ENCODE measurements at regions not wholly inside any gene's neighbourhood (a gene's known extent, or its start where the extent isn't known, plus 50 kb on each side); places are given as distances from the start of the nearest gene placed in this dataset.

- POLR2A ChIA-PET: no interaction called here
- TF ChIP-seq SP7 (tag by site-specific recombination; IDR thresholded peaks at IDR 0.05) (no peak), ZNF768 (tag by site-specific recombination; IDR thresholded peaks at IDR 0.05) (peak; percentile 67; the same call in 1 of the 2 replicates)
- CTCF ChIA-PET: interaction anchor here (1.1 kb wide), 1 partner anchor 83 kb away, joined by 4 read pairs; no protein-coding TSS in a partner anchor
- H3K36me3 ChIP-seq (ENCODE audit: control insufficient read depth in 2 of 2, insufficient read depth in 1 of 2, low read length in 2 of 2): no peaks in the 10 kb centered on the region
- no peaks in the 10 kb centered on the region for H3K9me3 ChIP-seq (ENCODE audit: control insufficient read depth, insufficient read depth, low read depth, low read length)
- H3K4me3 ChIP-seq (ENCODE audit: low read depth, low read length): no peak overlapping the region
- no peak overlapping the region for H3K27ac ChIP-seq (ENCODE audit: extremely low read depth, low read depth, low read length)
- H3K4me1 ChIP-seq (ENCODE audit: control insufficient read depth, insufficient read depth, low read length): peaks cover 11% of the 10 kb centered on the region
Observed at GRCh38 chr14:32009976-32010581, 67.0 kb upstream of the ARHGAP5 start.

- ChIA-PET CTCF (interaction anchor here (0.9 to 1.1 kb wide), 2 partner anchors 42 to 84 kb away, joined by 4 read pairs; no protein-coding TSS in a partner anchor), POLR2A (no interaction called here)
Observed at GRCh38 chr14:32010604-32011125, 66.4 kb upstream of the ARHGAP5 start.

More at GRCh38 chr14:32010604-32011125, 66.4 kb upstream of the ARHGAP5 start:
- Histone ChIP-seq H3K27ac (ENCODE audit: extremely low read depth, low read depth, low read length) (no peak overlapping the region), H3K4me1 (ENCODE audit: control insufficient read depth, insufficient read depth, low read length) (peaks cover 11% of the 10 kb centered on the region), H3K9me3 (ENCODE audit: control insufficient read depth, insufficient read depth, low read depth, low read length) (no peaks in the 10 kb centered on the region), H3K4me3 (ENCODE audit: low read depth, low read length) (no peak overlapping the region), H3K36me3 (ENCODE audit: control insufficient read depth in 2 of 2, insufficient read depth in 1 of 2, low read length in 2 of 2) (no peaks in the 10 kb centered on the region)
- no peak for TF ChIP-seq AEBP2 (tag by site-specific recombination; IDR thresholded peaks at IDR 0.05; ENCODE audit: borderline replicate concordance)
- TF ChIP-seq PBX3 (CRISPR knock-in tag; IDR thresholded peaks at IDR 0.05): no peak
- TF ChIP-seq ZNF248 (tag by site-specific recombination; IDR thresholded peaks at IDR 0.05): no peak
- no peak for TF ChIP-seq KLF7 (tag by site-specific recombination; IDR thresholded peaks at IDR 0.05; ENCODE audit: borderline replicate concordance)
- TF ChIP-seq ZNF449 (tag by site-specific recombination; IDR thresholded peaks at IDR 0.05): no peak
- no peak for TF ChIP-seq ZNF292 (tag by site-specific recombination; IDR thresholded peaks at IDR 0.05; ENCODE audit: borderline replicate concordance, low read depth)
- no peak for TF ChIP-seq SP7 (tag by site-specific recombination; IDR thresholded peaks at IDR 0.05)
- no peak for TF ChIP-seq GFI1B (tag by site-specific recombination; IDR thresholded peaks at IDR 0.05)
- TF ChIP-seq ZNF37A (tag by site-specific recombination; IDR thresholded peaks at IDR 0.05): no peak
- no peak for TF ChIP-seq ZNF621 (tag by site-specific recombination; IDR thresholded peaks at IDR 0.05)
- TF ChIP-seq ZNF658 (tag by site-specific recombination; IDR thresholded peaks at IDR 0.05): no peak
- no peak for TF ChIP-seq BCL6B (tag by site-specific recombination; IDR thresholded peaks at IDR 0.05)
- TF ChIP-seq ZNF654 (tag by site-specific recombination; IDR thresholded peaks at IDR 0.05; ENCODE audit: low read depth): no peak
- no peak for TF ChIP-seq ZBTB26 (tag by site-specific recombination; optimal IDR thresholded peaks at IDR 0.05)
- no peak for TF ChIP-seq OVOL3 (tag by site-specific recombination; IDR thresholded peaks at IDR 0.05)
- TF ChIP-seq ZNF221 (tag by site-specific recombination; IDR thresholded peaks at IDR 0.05; ENCODE audit: borderline replicate concordance): no peak

All from HEK293 (cell line).